ENCODE measurements at regions not wholly inside any gene's neighbourhood (a gene's known extent, or its start where the extent isn't known, plus 50 kb on each side); places are given as distances from the start of the nearest gene placed in this dataset.

DNA sequence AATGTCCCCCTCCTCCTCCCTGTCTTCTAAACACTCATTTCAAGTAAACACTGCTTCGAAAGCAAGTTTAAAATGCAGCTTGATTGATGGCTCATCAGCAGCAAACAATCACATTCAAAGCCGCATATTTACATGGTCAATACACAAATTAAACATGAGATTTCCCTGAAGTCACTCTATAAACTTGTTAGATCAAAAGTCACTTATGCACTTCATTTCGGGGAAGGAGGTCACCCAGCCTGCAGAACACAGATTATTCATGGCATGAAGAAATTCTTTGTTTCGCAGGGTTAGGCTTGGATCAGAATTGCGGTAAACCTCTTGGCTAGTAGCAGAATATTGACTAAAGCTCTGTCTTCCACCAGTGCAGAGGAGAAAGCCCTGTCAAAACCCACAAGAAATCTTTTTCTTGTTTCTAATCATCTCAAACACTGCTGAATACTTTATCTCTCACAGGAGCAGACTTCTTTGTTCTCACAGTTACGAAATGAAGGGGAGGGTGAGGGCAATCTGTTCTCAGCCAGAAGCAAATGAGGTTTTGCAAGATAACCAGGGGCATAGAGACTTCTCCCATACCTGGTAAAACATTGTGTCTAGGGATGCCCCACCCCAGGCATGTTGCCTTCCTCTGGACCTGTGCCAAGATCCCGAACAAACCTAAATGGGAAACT lies 133.3 kb upstream of the CHL1 start:
- Histone ChIP-seq H3K4me3 (ENCODE audit: low read length, poor library complexity, severe bottlenecking) (no peak overlapping the region), H3K9ac (ENCODE audit: low read depth, low read length, poor library complexity, severe bottlenecking) (no peak overlapping the region), H3K36me3 (ENCODE audit: insufficient read depth, low read length) (no peaks in the 10 kb centered on the region), H3K4me1 (ENCODE audit: insufficient read depth, low read length, poor library complexity, severe bottlenecking) (no peaks in the 10 kb centered on the region), H3K4me2 (ENCODE audit: low read depth, low read length, poor library complexity, severe bottlenecking) (no peak overlapping the region), H3K9me2 (replicated peaks; ENCODE audit: low read depth, low read length) (no peaks in the 10 kb centered on the region), H3K27me3 (ENCODE audit: insufficient read depth, low read length, poor library complexity, severe bottlenecking) (no peaks in the 10 kb centered on the region), H3K79me2 (ENCODE audit: insufficient read depth, low read length) (no peaks in the 10 kb centered on the region), H3K9me3 (ENCODE audit: insufficient read depth, low read depth, low read length) (peaks cover 23% of the 10 kb centered on the region; the same call in 1 of the 2 replicates), H4K20me1 (ENCODE audit: insufficient read depth, low read length, poor library complexity, severe bottlenecking) (no peaks in the 10 kb centered on the region), H3F3A (ENCODE audit: low read depth) (no peaks in the 10 kb centered on the region), H2AFZ (ENCODE audit: low read length) (no peak overlapping the region)
- TF ChIP-seq, protein P1, sequence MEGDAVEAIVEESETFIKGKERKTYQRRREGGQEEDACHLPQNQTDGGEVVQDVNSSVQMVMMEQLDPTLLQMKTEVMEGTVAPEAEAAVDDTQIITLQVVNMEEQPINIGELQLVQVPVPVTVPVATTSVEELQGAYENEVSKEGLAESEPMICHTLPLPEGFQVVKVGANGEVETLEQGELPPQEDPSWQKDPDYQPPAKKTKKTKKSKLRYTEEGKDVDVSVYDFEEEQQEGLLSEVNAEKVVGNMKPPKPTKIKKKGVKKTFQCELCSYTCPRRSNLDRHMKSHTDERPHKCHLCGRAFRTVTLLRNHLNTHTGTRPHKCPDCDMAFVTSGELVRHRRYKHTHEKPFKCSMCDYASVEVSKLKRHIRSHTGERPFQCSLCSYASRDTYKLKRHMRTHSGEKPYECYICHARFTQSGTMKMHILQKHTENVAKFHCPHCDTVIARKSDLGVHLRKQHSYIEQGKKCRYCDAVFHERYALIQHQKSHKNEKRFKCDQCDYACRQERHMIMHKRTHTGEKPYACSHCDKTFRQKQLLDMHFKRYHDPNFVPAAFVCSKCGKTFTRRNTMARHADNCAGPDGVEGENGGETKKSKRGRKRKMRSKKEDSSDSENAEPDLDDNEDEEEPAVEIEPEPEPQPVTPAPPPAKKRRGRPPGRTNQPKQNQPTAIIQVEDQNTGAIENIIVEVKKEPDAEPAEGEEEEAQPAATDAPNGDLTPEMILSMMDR (conservative IDR thresholded peaks at IDR 0.05; ENCODE audit: low read length): no peak
- TF ChIP-seq EZH2phosphoT487 (IDR thresholded peaks at IDR 0.05; ENCODE audit: borderline replicate concordance): no peak

DNA sequence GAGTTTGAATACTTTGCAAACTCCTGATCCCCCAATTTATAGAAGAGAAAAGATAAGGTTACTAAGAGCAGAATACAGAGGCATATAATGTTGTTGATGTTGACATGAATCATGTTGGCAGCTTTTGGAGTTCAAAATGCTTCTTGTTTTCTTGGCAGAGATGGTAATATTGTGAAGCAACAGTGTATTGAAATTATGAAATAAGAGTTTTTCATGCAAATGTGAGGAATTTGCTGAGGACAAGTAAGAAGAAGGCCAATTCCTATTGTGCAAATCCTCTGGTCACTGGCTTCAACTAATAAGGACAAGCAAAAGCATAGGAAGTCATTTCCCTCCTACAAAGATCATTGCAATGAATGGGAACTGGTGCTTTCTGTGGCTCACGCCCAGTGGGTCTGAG lies 126.9 kb upstream of the CHL1 start:
- Histone ChIP-seq H3K36me3 (ENCODE audit: insufficient read depth, low read length) (no peaks in the 10 kb centered on the region), H3F3A (ENCODE audit: low read depth) (no peaks in the 10 kb centered on the region), H3K9me2 (replicated peaks; ENCODE audit: low read depth, low read length) (no peaks in the 10 kb centered on the region), H3K4me2 (ENCODE audit: low read depth, low read length, poor library complexity, severe bottlenecking) (no peak overlapping the region), H3K4me1 (ENCODE audit: insufficient read depth, low read length, poor library complexity, severe bottlenecking) (no peaks in the 10 kb centered on the region), H3K27me3 (ENCODE audit: insufficient read depth, low read length, poor library complexity, severe bottlenecking) (no peaks in the 10 kb centered on the region), H4K20me1 (ENCODE audit: insufficient read depth, low read length, poor library complexity, severe bottlenecking) (no peaks in the 10 kb centered on the region), H3K79me2 (ENCODE audit: insufficient read depth, low read length) (no peaks in the 10 kb centered on the region), H3K4me3 (ENCODE audit: low read length, poor library complexity, severe bottlenecking) (no peak overlapping the region), H3K9me3 (ENCODE audit: insufficient read depth, low read depth, low read length) (peaks cover 27% of the 10 kb centered on the region; the same call in 1 of the 2 replicates), H2AFZ (ENCODE audit: low read length) (no peak overlapping the region), H3K9ac (ENCODE audit: low read depth, low read length, poor library complexity, severe bottlenecking) (no peak overlapping the region)
- no peak for TF ChIP-seq EZH2phosphoT487 (IDR thresholded peaks at IDR 0.05; ENCODE audit: borderline replicate concordance)
- TF ChIP-seq, protein P1 (conservative IDR thresholded peaks at IDR 0.05; ENCODE audit: low read length): no peak

DNA sequence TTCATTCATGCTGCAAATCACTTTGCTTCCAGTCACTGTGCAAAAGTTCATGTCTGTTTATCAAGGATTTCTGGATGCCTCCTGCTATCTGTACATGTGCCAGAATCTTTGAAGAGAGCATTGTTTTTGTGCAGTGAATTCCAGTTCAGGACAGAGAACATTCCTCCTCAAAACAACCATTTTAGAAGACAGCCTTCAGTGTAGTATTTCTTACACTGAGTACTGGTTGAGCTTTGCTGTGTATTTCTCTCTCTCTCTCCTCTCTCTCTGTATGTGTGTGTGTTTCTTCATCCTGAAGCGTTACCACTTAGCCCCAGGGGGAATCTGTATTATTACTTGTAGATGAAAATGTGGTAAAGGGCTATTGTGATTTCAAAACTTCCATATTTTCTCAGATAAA lies 123.8 kb upstream of the CHL1 start:
- H3K36me3 ChIP-seq (ENCODE audit: insufficient read depth, low read length): no peaks in the 10 kb centered on the region
- no peak overlapping the region for H3K4me2 ChIP-seq (ENCODE audit: low read depth, low read length, poor library complexity, severe bottlenecking)
- H3K4me3 ChIP-seq (ENCODE audit: low read length, poor library complexity, severe bottlenecking): no peak overlapping the region
- no peaks in the 10 kb centered on the region for H4K20me1 ChIP-seq (ENCODE audit: insufficient read depth, low read length, poor library complexity, severe bottlenecking)
- H3K4me1 ChIP-seq (ENCODE audit: insufficient read depth, low read length, poor library complexity, severe bottlenecking): no peaks in the 10 kb centered on the region
- H3K9me3 ChIP-seq (ENCODE audit: insufficient read depth, low read depth, low read length): peaks cover 33% of the 10 kb centered on the region; the same call in 1 of the 2 replicates
- H3K79me2 ChIP-seq (ENCODE audit: insufficient read depth, low read length): no peaks in the 10 kb centered on the region
- H3K27me3 ChIP-seq (ENCODE audit: insufficient read depth, low read length, poor library complexity, severe bottlenecking): no peaks in the 10 kb centered on the region
- H3F3A ChIP-seq (ENCODE audit: low read depth): no peaks in the 10 kb centered on the region
- H3K9ac ChIP-seq (ENCODE audit: low read depth, low read length, poor library complexity, severe bottlenecking): no peak overlapping the region
- H3K9me2 ChIP-seq (replicated peaks; ENCODE audit: low read depth, low read length): no peaks in the 10 kb centered on the region
- H2AFZ ChIP-seq (ENCODE audit: low read length): no peak overlapping the region
- TF ChIP-seq EZH2phosphoT487 (IDR thresholded peaks at IDR 0.05; ENCODE audit: borderline replicate concordance): no peak
- TF ChIP-seq, protein P1 (conservative IDR thresholded peaks at IDR 0.05; ENCODE audit: low read length): no peak
